IMR-90 (cell line): ENCODE measurements at regions not wholly inside any gene's neighbourhood (a gene's known extent, or its start where the extent isn't known, plus 50 kb on each side); places are given as distances from the start of the nearest gene placed in this dataset.

Experiments used
- CTCF ChIP-seq: conservative IDR thresholded peaks from 2 replicates; pipeline ENCODE4 v1.5.1; 2012; ENCODE audit warnings: mild to moderate bottlenecking, low read depth, low read length, improper control_type of control experiment
- FOS ChIP-seq: fragments of 150-350 bp; IDR thresholded peaks from 2 replicates; pipeline ENCODE4 v1.6.1; 2016; ENCODE audit warnings: low read depth, low read length
- MAZ ChIP-seq: IDR thresholded peaks from 2 replicates; pipeline ENCODE4 v1.6.1; 2012; ENCODE audit warnings: low read depth, mild to moderate bottlenecking, low read length, improper control_type of control experiment, moderate library complexity, borderline replicate concordance
- POLR2A ChIP-seq: IDR thresholded peaks from 2 replicates; pipeline ENCODE4 v1.6.1; 2012; ENCODE audit warnings: mild to moderate bottlenecking, low read depth, low read length
- RAD21 ChIP-seq: IDR thresholded peaks from 2 replicates; pipeline ENCODE4 v1.6.1; 2012; ENCODE audit warnings: low read length, improper control_type of control experiment
- RCOR1 ChIP-seq: IDR thresholded peaks from 2 replicates; pipeline ENCODE4 v1.6.1; 2012; ENCODE audit warnings: mild to moderate bottlenecking, low read length, improper control_type of control experiment; ENCODE audit not compliant: insufficient replicate concordance
- RFX5 ChIP-seq: IDR thresholded peaks from 2 replicates; pipeline ENCODE4 v1.8.0; 2012; ENCODE audit warnings: low read depth, mild to moderate bottlenecking, low read length, moderate library complexity

DNA sequence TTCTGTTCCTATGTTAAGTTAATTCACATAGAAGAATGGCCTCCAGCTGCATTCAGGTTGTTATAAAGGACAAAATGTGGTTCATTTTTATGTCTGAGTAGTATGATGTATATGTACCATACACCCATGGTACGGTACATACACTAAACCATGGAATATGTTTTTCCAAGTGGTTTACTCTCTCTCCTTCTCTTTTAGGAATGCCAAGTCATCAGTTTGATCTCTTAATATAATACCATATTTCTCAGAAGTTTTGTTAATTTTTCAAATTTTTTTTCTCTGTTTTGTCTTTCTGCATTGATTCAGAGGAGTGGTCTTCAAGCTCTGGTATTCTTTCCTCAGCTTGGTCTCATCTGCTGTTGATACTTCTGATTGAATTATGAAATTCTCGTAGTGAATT lies 230.9 kb downstream of the DSEL start:
- TF ChIP-seq FOS (no peak), RFX5 (no peak), CTCF (no peak), RAD21 (no peak), MAZ (no peak), POLR2A (no peak), RCOR1 (no peak)
